Heart right ventricle (tissue), 16 donors: ENCODE measurements at regions not wholly inside any gene's neighbourhood (a gene's known extent, or its start where the extent isn't known, plus 50 kb on each side); places are given as distances from the start of the nearest gene placed in this dataset.
A peak's percentile ranks its signal among the peaks of the same experiment; 100 is the strongest.

Source experiments
- ATAC-seq, 8 donors: fragments of 200-7000 bp; cut with Tn5 transposase; one replicate each; pipeline ENCODE4 v1.9.1; 2020; ENCODE audit warnings: mild to moderate bottlenecking in 8 of 8, moderate library complexity in 8 of 8, moderate number of reproducible peaks in 1 of 8
- DNase-seq, 2 donors: peaks; one replicate each; pipeline ENCODE4 v3.0.0-alpha.2; 2020
- H3K27ac ChIP-seq, 10 donors: fragments of 200-600 bp; sonication (generic) in 2 of 10; one replicate each; pipeline versions ENCODE4 v1.5.0 to v1.8.0; 2020 to 2022; ENCODE audit warnings: mild to moderate bottlenecking in 3 of 10
- H3K27me3 ChIP-seq, 7 donors: fragments of 200-600 bp; one replicate each; pipeline ENCODE4 v1.8.0; 2021 to 2022; ENCODE audit warnings: mild to moderate bottlenecking in 2 of 7
- H3K36me3 ChIP-seq, 9 donors: fragments of 200-600 bp; sonication (generic) in 1 of 9; one replicate each; pipeline versions ENCODE4 v1.5.0 to v1.8.0; 2020 to 2022; ENCODE audit warnings: mild to moderate bottlenecking in 2 of 9
- H3K4me1 ChIP-seq, 9 donors: fragments of 200-600 bp; sonication (generic) in 1 of 9; one replicate each; pipeline versions ENCODE4 v1.5.0 to v1.8.0; 2020 to 2022; ENCODE audit warnings: mild to moderate bottlenecking in 4 of 9
- H3K4me3 ChIP-seq, 10 donors: fragments of 200-600 bp; sonication (generic) in 2 of 10; one replicate each; pipeline versions ENCODE4 v1.5.0 to v1.8.0; 2020 to 2022; ENCODE audit warnings: mild to moderate bottlenecking in 7 of 10, moderate library complexity in 2 of 10
- H3K9me3 ChIP-seq, 11 donors: fragments of 200-600 bp in 10 of 11; sonication (generic) in 2 of 11; one replicate each; pipeline versions ENCODE4 v1.5.0 to v1.8.0; 2013 to 2022; ENCODE audit warnings: mild to moderate bottlenecking in 2 of 11, control low read depth in 1 of 11, moderate library complexity in 1 of 11
- WGBS, 2 donors: extraction: QIAGEN DNeasy Blood & Tissue Kit; methylation state at CpG; one replicate each; pipeline ENCODE4 v1.1.7; 2013; ENCODE audit warnings: inconsistent platforms in 1 of 2; 5-methylcytosine and 5-hydroxymethylcytosine counted together
- intact Hi-C, 10 donors: fragments of 100-400 bp; cut with DNase I; formaldehyde crosslinking; loops; one replicate each; pipeline versions ENCODE4 v1.11.1 to v1.14.2; 2022
- TF ChIP-seq, protein P1 (sequence below), 9 donors: fragments of 200-600 bp; sonication (generic) in 2 of 9; IDR thresholded peaks; one replicate each; pipeline versions ENCODE4 v1.5.0 to v1.8.0; 2021 to 2022; ENCODE audit warnings: antibody characterized with exemption in 9 of 9, mild to moderate bottlenecking in 5 of 9, moderate library complexity in 1 of 9
- donor health status: Arrhythmogenic right ventricular cardiomyopathy.
- donor health status: ischemic (EF 13 %, LVEDD 7.1; RV severe dilation, severe dysfunction).
- donor health status: healthy with polysubstance abuse.
- donor health status: DM: no; HTN: yes; CAD: no.
- donor health status: DM: no; HTN: no; CAD: no.
- donor health status: ischemic (EF 25% LVEDD 6.9; RV normal size, moderate dysfunction).
- donor health status: ischemic (EF 25% LVEDD 5.7; RV mildly dilated, moderate dysfunction).
- donor health status: healthy.
- donor health status: DM: yes; HTN: yes; CAD: no.
- donor health status: Ischemic cardiomyopathy.
- donor health status: ischemic (EF 35%, LVEDD 5.7; RV mildly dilated, moderate dysfunction).
- donor health status: nonischemic (EF 11% LVEDD 7.7; RV severe dilation, severe dysfunction).
- donor health status: DM: yes; HTN: yes; CAD: no.
- donor health status: PGD.
- donor health status: ischemic (EF 29% LVEDD 5.4; RV normal size, mild dysfunction).
- donor health status: nonischemic (EF 23%, LVEDD 6.1; RV moderate dilation, normal function).

DNA sequence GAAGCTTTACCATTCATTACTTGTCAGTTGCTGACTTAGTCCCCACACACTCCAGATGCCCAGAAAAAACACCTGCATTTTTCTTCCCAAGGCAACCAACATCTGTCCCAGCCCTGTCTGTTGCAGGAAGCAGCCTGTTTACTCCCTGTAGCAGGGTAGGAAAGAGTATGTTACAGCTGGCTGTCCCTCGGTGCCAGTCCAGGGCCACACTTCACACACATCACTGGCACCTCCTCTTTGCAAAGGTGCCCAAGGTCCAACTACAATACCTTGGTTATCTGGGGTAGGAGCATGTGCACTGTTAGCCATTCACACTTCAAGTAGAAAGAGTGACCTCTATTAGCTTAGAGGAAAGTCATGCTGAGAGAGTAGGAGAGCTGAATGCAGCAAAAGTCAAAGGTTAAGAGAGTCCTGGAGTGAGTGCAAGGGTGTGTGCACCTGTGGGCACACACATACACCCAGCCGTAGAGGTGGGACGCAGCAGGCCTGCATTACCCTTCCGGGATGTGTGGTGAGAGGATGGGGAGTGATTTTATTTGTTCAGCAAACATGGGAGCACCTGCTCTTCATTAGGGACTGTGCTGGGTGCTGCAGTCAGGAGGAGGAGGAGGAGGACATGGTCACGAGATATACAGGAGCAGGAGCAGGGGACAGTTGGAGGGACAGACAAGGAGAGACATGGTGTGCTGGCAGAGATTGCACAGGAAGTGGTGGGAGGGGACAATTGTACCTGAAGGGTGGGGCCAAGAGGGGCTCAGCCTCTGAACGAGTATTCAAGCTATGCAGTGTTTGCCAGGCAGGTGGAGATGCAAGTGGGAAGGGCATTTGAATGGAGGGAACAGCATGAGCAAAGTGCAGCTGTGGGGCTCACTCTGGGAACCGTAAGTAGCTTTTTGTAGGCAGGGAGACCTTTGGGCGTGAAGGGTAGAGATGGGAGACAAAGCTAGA is 69.8 kb downstream of the TSN start:
- H3K4me1 ChIP-seq, result no peaks in the 10 kb centered on the region
- 75 to 77% methylated on average over 8 of the region's 8 CpGs for WGBS, 2 donors
- TF ChIP-seq, protein P1, sequence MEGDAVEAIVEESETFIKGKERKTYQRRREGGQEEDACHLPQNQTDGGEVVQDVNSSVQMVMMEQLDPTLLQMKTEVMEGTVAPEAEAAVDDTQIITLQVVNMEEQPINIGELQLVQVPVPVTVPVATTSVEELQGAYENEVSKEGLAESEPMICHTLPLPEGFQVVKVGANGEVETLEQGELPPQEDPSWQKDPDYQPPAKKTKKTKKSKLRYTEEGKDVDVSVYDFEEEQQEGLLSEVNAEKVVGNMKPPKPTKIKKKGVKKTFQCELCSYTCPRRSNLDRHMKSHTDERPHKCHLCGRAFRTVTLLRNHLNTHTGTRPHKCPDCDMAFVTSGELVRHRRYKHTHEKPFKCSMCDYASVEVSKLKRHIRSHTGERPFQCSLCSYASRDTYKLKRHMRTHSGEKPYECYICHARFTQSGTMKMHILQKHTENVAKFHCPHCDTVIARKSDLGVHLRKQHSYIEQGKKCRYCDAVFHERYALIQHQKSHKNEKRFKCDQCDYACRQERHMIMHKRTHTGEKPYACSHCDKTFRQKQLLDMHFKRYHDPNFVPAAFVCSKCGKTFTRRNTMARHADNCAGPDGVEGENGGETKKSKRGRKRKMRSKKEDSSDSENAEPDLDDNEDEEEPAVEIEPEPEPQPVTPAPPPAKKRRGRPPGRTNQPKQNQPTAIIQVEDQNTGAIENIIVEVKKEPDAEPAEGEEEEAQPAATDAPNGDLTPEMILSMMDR (IDR thresholded peaks at IDR 0.05), result no peak

DNA sequence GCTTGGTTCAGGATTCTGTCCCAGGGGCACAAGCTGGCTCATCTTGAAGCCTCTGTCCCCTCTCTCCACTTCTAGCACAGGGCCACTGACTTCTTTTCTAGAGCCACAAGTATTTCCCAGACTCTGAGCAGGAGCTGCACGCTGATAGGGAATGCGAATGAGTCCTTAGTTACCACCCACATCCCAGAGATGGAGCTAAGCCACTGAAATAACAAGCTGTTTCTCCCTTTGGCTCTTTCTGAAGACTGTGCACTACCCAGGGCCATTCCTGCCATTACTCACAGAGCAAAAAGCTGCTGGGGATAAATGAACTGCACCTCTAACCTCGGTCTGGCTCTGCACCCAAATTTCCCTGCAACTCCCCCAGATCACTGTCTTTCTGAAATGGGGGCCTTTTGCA is 70.6 kb downstream of the TSN start:
- ATAC-seq, result peak; percentile 68 to 87 (median 76)
- intact Hi-C loops, result no loop called here
- no peak for DNase-seq
- TF ChIP-seq, protein P1 (IDR thresholded peaks at IDR 0.05), result peak in 2 of 9 donors; percentile 9 to 14
- Histone ChIP-seq H3K4me1 (no peaks in the 10 kb centered on the region), H3K27me3 (no peaks in the 10 kb centered on the region), H3K9me3 (peaks cover 0 to 13% (median 0%) of the 10 kb centered on the region in 11 donors), H3K4me3 (no peak overlapping the region), H3K36me3 (no peaks in the 10 kb centered on the region), H3K27ac (no peak overlapping the region)
- WGBS, 2 donors, result 58 to 59% methylated on average over 3 of the region's 3 CpGs

More for the DNA sequence above, 69.8 kb downstream of the TSN start:
- H3K27ac ChIP-seq, result no peak overlapping the region
- H3K4me3 ChIP-seq, result no peak overlapping the region
- intact Hi-C loops, result no loop called here
- no peaks in the 10 kb centered on the region for H3K36me3 ChIP-seq
- no peaks in the 10 kb centered on the region for H3K27me3 ChIP-seq
- DNase-seq, result no peak
- no peak for ATAC-seq
- peaks cover 0 to 13% (median 0%) of the 10 kb centered on the region in 11 donors for H3K9me3 ChIP-seq

DNA sequence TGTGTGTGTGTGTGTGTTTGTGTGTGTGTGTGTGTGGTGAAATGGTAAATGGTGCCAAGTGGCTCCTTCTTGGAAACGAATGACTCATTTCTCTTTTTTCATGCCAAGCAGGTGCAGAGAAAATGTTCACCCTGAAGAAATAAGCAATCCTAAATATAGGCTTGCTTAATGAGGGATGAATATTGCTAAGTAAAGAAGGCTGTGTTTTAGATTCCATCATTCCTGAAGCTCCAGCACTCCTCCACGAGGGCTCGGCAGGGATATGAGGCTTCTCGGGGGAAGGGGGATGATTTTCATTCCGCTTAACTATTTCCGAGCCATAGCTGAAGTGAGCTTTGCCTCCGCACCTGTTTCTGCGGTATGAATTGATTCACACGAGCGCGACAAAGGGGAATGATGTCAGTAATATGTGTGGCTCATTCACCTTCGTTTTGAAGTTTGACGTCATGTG is 72.9 kb downstream of the TSN start:
- H3K36me3 ChIP-seq, result no peaks in the 10 kb centered on the region
- no peaks in the 10 kb centered on the region for H3K9me3 ChIP-seq
- no peaks in the 10 kb centered on the region for H3K27me3 ChIP-seq
- intact Hi-C loops, result no loop called here
- H3K4me3 ChIP-seq, result no peak overlapping the region
- H3K4me1 ChIP-seq, result no peaks in the 10 kb centered on the region
- TF ChIP-seq, protein P1 (IDR thresholded peaks at IDR 0.05), result no peak
- no peak for ATAC-seq
- DNase-seq, result no peak
- H3K27ac ChIP-seq, result no peak overlapping the region
- WGBS, 2 donors, result 58 to 63% methylated on average over 13 of the region's 13 CpGs

DNA sequence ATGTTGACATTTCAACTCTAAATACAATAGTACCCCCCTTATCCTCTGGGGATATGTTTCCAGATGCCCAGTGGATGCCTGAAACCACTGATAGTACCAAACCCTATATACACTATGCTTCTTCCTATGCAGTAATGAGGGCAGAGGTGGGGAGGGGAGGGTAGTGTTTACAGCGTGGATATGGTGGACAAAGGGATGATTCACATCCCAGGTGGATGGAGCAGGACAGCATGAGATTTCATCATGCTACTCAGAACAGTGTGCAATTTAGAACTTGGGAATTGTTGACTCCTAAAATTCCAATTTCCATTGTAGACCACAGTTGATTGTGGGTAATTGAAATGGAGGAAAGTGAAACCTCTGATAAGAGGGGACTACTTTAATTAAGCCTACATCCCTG is 75.4 kb downstream of the TSN start:
- Histone ChIP-seq H3K4me1 (no peaks in the 10 kb centered on the region), H3K9me3 (no peaks in the 10 kb centered on the region), H3K27ac (no peak overlapping the region), H3K27me3 (peaks cover 0 to 4% (median 0%) of the 10 kb centered on the region in 7 donors), H3K36me3 (no peaks in the 10 kb centered on the region), H3K4me3 (no peak overlapping the region)
- intact Hi-C loops, result loop anchor here in 1 of 10 donors (10.0 kb wide), 1 partner anchor 144 kb away; no protein-coding TSS in a partner anchor
- TF ChIP-seq, protein P1 (IDR thresholded peaks at IDR 0.05), result no peak
- ATAC-seq, result no peak
- no peak for DNase-seq
- 84 to 89% methylated on average over 1 of the region's 1 CpG for WGBS, 2 donors
